Astrocyte (in vitro differentiated cells and primary cell): ENCODE measurements at regions not wholly inside any gene's neighbourhood (a gene's known extent, or its start where the extent isn't known, plus 50 kb on each side); places are given as distances from the start of the nearest gene placed in this dataset.

ENCODE experiments used
- DNase-seq: peaks from one replicate; pipeline ENCODE4 v3.0.0-alpha.2; 2010; ENCODE audit warnings: low read depth
- FAIRE-seq: peaks from 2 replicates; lab custom pipeline; 2011; peaks lifted over from hg19 to GRCh38; lab: Jason Lieb, UNC
- H2AFZ ChIP-seq: 2 replicates; pipeline ENCODE4 v1.6.0; 2012; ENCODE audit warnings: low read depth, low read length, inconsistent platforms
- H3K27ac ChIP-seq: 2 replicates; pipeline ENCODE4 v1.5.1; 2011; ENCODE audit warnings: low read depth, low read length, inconsistent platforms
- H3K27me3 ChIP-seq: 2 replicates; pipeline ENCODE4 v1.6.0; 2011; ENCODE audit warnings: low read length, inconsistent platforms; ENCODE audit not compliant: insufficient read depth
- H3K36me3 ChIP-seq: 2 replicates; pipeline ENCODE4 v1.5.1; 2011; ENCODE audit warnings: low read length, inconsistent platforms; ENCODE audit not compliant: insufficient read depth
- H3K4me1 ChIP-seq: 2 replicates; pipeline ENCODE4 v1.5.1; 2011; ENCODE audit warnings: low read length, inconsistent platforms; ENCODE audit not compliant: insufficient read depth
- H3K4me2 ChIP-seq: 2 replicates; pipeline ENCODE4 v1.6.0; 2012; ENCODE audit warnings: low read length, inconsistent platforms
- H3K4me3 ChIP-seq: 2 replicates; pipeline ENCODE4 v1.5.1; 2011; ENCODE audit warnings: low read depth, mild to moderate bottlenecking, low read length, inconsistent platforms; ENCODE audit not compliant: insufficient read depth
- H3K79me2 ChIP-seq: 2 replicates; pipeline ENCODE4 v1.6.0; 2012; ENCODE audit warnings: mild to moderate bottlenecking, low read length, inconsistent platforms; ENCODE audit not compliant: insufficient read depth
- H3K9ac ChIP-seq: 2 replicates; pipeline ENCODE4 v1.6.0; 2012; ENCODE audit warnings: mild to moderate bottlenecking, low read length, inconsistent platforms
- H3K9me3 ChIP-seq: 2 replicates; pipeline ENCODE4 v1.5.1; 2012; ENCODE audit warnings: low read depth, mild to moderate bottlenecking, low read length, inconsistent platforms; ENCODE audit not compliant: insufficient read depth
- H4K20me1 ChIP-seq: 2 replicates; pipeline ENCODE4 v1.6.0; 2012; ENCODE audit warnings: low read length, inconsistent platforms; ENCODE audit not compliant: insufficient read depth
- H3K27ac Mint-ChIP-seq: one replicate; pipeline ENCODE4 v1.8.0; 2021; ENCODE audit warnings: mild to moderate bottlenecking, mixed read lengths; ENCODE audit not compliant: unreplicated experiment
- H3K27me3 Mint-ChIP-seq: one replicate; pipeline ENCODE4 v1.8.0; 2021; ENCODE audit warnings: low read depth, mixed read lengths; ENCODE audit not compliant: unreplicated experiment
- H3K36me3 Mint-ChIP-seq: one replicate; pipeline ENCODE4 v1.8.0; 2021; ENCODE audit warnings: low read depth, mixed read lengths; ENCODE audit not compliant: unreplicated experiment
- H3K4me1 Mint-ChIP-seq: one replicate; pipeline ENCODE4 v1.8.0; 2021; ENCODE audit warnings: low read depth, mixed read lengths; ENCODE audit not compliant: unreplicated experiment
- H3K4me3 Mint-ChIP-seq: one replicate; pipeline ENCODE4 v1.8.0; 2021; ENCODE audit warnings: mild to moderate bottlenecking, moderate library complexity, mixed read lengths; ENCODE audit not compliant: unreplicated experiment
- H3K9me3 Mint-ChIP-seq: one replicate; pipeline ENCODE4 v1.8.0; 2021; ENCODE audit warnings: mild to moderate bottlenecking, mixed read lengths; ENCODE audit not compliant: unreplicated experiment
- EZH2 ChIP-seq: IDR thresholded peaks from 2 replicates; pipeline ENCODE4 v1.6.1; 2012; ENCODE audit warnings: mild to moderate bottlenecking, low read length, inconsistent platforms; ENCODE audit not compliant: insufficient read depth
- TF ChIP-seq, protein P1 (sequence below): IDR thresholded peaks from 2 replicates; pipeline ENCODE4 v1.5.1; 2011; ENCODE audit warnings: low read depth, mild to moderate bottlenecking, inconsistent platforms, low read length, moderate library complexity; ENCODE audit not compliant: insufficient read depth

DNA sequence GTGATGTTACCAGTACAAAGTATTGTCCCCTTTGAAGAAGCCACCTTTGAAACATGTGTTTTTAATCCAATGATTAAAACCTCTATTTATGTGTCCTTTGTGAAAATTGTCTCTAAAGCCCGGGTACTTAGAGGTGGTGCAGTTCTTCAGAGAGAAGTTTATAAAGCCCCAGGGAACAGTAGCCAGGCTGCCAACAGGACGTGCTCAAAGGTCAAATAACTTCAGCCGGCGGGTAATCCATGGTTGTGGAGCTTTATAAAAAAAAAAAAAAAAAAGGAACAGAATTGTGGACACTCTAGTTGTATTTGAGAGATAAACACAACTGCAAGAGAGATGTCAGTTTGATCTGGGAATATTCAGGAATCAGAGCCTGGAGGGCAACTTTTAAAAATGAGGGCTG is 57.9 kb upstream of the CTNND2 start:
- Histone ChIP-seq H3K79me2 (no peaks in the 10 kb centered on the region), H3K4me1 (no peaks in the 10 kb centered on the region), H3K4me3 (no peak overlapping the region), H2AFZ (no peak overlapping the region), H3K27me3 (no peaks in the 10 kb centered on the region), H3K27ac (no peak overlapping the region), H3K9ac (no peak overlapping the region), H3K36me3 (no peaks in the 10 kb centered on the region), H4K20me1 (no peaks in the 10 kb centered on the region), H3K9me3 (no peaks in the 10 kb centered on the region), H3K4me2 (no peak overlapping the region)
- DNase-seq = no peak
- FAIRE-seq = no peak
- no peaks in the 10 kb centered on the region for H3K36me3 Mint-ChIP-seq
- H3K4me1 Mint-ChIP-seq = no peaks in the 10 kb centered on the region
- H3K4me3 Mint-ChIP-seq = no peak overlapping the region
- TF ChIP-seq, protein P1, sequence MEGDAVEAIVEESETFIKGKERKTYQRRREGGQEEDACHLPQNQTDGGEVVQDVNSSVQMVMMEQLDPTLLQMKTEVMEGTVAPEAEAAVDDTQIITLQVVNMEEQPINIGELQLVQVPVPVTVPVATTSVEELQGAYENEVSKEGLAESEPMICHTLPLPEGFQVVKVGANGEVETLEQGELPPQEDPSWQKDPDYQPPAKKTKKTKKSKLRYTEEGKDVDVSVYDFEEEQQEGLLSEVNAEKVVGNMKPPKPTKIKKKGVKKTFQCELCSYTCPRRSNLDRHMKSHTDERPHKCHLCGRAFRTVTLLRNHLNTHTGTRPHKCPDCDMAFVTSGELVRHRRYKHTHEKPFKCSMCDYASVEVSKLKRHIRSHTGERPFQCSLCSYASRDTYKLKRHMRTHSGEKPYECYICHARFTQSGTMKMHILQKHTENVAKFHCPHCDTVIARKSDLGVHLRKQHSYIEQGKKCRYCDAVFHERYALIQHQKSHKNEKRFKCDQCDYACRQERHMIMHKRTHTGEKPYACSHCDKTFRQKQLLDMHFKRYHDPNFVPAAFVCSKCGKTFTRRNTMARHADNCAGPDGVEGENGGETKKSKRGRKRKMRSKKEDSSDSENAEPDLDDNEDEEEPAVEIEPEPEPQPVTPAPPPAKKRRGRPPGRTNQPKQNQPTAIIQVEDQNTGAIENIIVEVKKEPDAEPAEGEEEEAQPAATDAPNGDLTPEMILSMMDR = no peak
- no peak for TF ChIP-seq EZH2
- H3K9me3 Mint-ChIP-seq = no peaks in the 10 kb centered on the region
- no peaks in the 10 kb centered on the region for H3K27me3 Mint-ChIP-seq
- no peak overlapping the region for H3K27ac Mint-ChIP-seq

DNA sequence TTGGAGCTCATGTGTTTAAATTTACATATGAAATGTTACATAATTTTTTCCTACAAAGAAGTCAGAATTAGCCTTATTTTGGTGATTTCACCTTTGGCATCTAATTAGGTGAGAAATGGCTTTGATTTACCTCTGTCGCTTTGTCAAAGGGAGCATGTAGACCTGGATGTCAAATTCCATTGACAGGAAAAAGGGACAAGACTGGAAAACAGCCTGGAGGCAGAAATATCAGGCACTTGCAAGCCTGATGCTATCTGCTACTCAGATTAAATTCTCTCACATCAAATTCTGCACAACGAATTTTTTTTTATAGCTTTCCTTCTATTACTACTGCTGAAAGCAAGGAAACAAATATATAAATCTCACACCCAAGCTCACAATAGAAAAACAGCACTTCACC is 54.1 kb upstream of the CTNND2 start:
- Mint-ChIP-seq H3K4me3 (no peak overlapping the region), H3K27me3 (no peaks in the 10 kb centered on the region), H3K4me1 (peaks cover 3% of the 10 kb centered on the region), H3K36me3 (no peaks in the 10 kb centered on the region), H3K9me3 (no peaks in the 10 kb centered on the region), H3K27ac (no peak overlapping the region)
- H3K36me3 ChIP-seq = no peaks in the 10 kb centered on the region
- no peaks in the 10 kb centered on the region for H3K4me1 ChIP-seq
- H4K20me1 ChIP-seq = no peaks in the 10 kb centered on the region
- DNase-seq (no peak), FAIRE-seq (no peak)
- H3K9ac ChIP-seq = no peak overlapping the region
- H2AFZ ChIP-seq = no peak overlapping the region
- no peak overlapping the region for H3K4me3 ChIP-seq
- TF ChIP-seq, protein P1 = no peak
- no peak for TF ChIP-seq EZH2
- H3K9me3 ChIP-seq = no peaks in the 10 kb centered on the region
- no peaks in the 10 kb centered on the region for H3K79me2 ChIP-seq
- no peaks in the 10 kb centered on the region for H3K27me3 ChIP-seq
- no peak overlapping the region for H3K27ac ChIP-seq
- H3K4me2 ChIP-seq = no peak overlapping the region

DNA sequence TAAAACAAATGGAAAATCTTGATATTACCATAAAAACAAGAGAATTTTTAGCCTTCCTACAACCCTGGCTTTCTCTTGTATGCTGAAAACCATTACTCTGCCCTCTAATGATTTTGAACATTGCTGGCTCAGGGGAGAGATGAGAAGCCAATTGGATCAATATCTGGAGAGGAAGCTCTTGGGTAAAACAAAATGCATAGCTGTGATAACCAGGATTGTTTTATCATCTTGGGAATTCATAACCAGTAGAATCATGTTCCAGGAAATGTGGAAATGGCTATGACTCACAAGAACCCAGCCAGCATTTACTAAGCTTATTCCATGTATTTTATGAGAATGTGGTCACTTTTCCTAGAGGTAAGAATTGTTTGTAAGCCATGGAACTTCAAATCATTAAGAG is 51.1 kb upstream of the CTNND2 start:
- H3K4me3 Mint-ChIP-seq = no peak overlapping the region
- Histone ChIP-seq H2AFZ (no peak overlapping the region), H3K79me2 (no peaks in the 10 kb centered on the region), H3K27me3 (no peaks in the 10 kb centered on the region), H3K9ac (no peak overlapping the region), H3K4me2 (no peak overlapping the region), H3K9me3 (no peaks in the 10 kb centered on the region), H3K4me3 (no peak overlapping the region), H3K36me3 (no peaks in the 10 kb centered on the region), H3K4me1 (no peaks in the 10 kb centered on the region), H4K20me1 (no peaks in the 10 kb centered on the region), H3K27ac (no peak overlapping the region)
- peaks cover 2% of the 10 kb centered on the region for H3K27me3 Mint-ChIP-seq
- DNase-seq = peak; percentile 55
- peak overlapping the region; percentile 14 for H3K27ac Mint-ChIP-seq
- H3K9me3 Mint-ChIP-seq = no peaks in the 10 kb centered on the region
- H3K4me1 Mint-ChIP-seq = peaks cover 3% of the 10 kb centered on the region
- no peaks in the 10 kb centered on the region for H3K36me3 Mint-ChIP-seq
- no peak for FAIRE-seq
- no peak for TF ChIP-seq EZH2
- TF ChIP-seq, protein P1 = no peak
